ENCODE measurements at regions not wholly inside any gene's neighbourhood (a gene's known extent, or its start where the extent isn't known, plus 50 kb on each side); places are given as distances from the start of the nearest gene placed in this dataset.

DNA sequence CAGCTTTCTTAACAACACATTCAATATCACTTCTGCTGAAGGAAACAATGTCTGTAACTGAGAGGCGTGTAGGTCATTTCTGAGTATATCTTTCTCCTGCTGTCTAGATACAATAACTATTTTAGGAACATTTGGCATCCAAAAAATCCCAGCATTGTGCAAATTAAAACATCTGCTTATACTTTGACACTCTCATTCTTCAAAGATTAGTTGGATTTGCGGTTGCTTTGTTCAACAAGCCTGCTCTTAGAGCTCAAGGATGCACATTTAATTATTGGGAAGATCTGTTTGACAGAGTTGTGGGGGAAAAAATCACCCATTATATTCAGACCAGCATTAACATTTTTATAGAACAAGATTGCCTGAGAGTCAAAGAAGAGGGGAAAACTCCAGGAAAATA, 449.5 kb upstream of the HNRNPA3 start:
- TF ChIP-seq, protein P1, sequence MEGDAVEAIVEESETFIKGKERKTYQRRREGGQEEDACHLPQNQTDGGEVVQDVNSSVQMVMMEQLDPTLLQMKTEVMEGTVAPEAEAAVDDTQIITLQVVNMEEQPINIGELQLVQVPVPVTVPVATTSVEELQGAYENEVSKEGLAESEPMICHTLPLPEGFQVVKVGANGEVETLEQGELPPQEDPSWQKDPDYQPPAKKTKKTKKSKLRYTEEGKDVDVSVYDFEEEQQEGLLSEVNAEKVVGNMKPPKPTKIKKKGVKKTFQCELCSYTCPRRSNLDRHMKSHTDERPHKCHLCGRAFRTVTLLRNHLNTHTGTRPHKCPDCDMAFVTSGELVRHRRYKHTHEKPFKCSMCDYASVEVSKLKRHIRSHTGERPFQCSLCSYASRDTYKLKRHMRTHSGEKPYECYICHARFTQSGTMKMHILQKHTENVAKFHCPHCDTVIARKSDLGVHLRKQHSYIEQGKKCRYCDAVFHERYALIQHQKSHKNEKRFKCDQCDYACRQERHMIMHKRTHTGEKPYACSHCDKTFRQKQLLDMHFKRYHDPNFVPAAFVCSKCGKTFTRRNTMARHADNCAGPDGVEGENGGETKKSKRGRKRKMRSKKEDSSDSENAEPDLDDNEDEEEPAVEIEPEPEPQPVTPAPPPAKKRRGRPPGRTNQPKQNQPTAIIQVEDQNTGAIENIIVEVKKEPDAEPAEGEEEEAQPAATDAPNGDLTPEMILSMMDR (IDR thresholded peaks at IDR 0.05), result no peak
- TF ChIP-seq RFX5 (IDR thresholded peaks at IDR 0.05), result no peak

Data from A549 (cell line).